GM12873 (cell line): ENCODE measurements at regions not wholly inside any gene's neighbourhood (a gene's known extent, or its start where the extent isn't known, plus 50 kb on each side); places are given as distances from the start of the nearest gene placed in this dataset.

ENCODE experiments used
- TF ChIP-seq, protein P1 (sequence below): IDR thresholded peaks from 2 replicates; pipeline ENCODE4 v1.5.1; 2012; ENCODE audit warnings: low read depth, mild to moderate bottlenecking, moderate library complexity, low read length, control low read depth; ENCODE audit not compliant: insufficient read depth; ENCODE audit errors: missing control alignments

DNA sequence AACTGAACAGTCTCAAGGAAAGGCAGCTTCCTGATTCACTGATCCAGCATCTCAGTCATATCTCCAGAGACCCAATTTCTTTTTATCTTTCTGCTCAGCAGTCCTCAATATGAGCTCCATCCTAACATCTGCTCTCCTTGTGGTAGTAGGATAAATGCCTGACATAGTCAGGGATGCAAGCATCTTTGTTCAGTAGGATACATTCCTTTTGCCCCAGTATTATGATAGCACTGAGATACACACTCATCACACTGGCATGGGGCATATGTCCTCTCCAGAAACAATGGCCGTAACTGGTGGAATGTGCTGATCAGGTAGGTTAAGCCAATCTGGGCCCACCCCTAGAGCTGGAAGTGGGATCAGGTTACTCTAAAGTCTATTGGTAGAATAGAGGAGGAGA is 207.2 kb downstream of the ETAA1 start:
- TF ChIP-seq, protein P1, sequence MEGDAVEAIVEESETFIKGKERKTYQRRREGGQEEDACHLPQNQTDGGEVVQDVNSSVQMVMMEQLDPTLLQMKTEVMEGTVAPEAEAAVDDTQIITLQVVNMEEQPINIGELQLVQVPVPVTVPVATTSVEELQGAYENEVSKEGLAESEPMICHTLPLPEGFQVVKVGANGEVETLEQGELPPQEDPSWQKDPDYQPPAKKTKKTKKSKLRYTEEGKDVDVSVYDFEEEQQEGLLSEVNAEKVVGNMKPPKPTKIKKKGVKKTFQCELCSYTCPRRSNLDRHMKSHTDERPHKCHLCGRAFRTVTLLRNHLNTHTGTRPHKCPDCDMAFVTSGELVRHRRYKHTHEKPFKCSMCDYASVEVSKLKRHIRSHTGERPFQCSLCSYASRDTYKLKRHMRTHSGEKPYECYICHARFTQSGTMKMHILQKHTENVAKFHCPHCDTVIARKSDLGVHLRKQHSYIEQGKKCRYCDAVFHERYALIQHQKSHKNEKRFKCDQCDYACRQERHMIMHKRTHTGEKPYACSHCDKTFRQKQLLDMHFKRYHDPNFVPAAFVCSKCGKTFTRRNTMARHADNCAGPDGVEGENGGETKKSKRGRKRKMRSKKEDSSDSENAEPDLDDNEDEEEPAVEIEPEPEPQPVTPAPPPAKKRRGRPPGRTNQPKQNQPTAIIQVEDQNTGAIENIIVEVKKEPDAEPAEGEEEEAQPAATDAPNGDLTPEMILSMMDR = no peak

DNA sequence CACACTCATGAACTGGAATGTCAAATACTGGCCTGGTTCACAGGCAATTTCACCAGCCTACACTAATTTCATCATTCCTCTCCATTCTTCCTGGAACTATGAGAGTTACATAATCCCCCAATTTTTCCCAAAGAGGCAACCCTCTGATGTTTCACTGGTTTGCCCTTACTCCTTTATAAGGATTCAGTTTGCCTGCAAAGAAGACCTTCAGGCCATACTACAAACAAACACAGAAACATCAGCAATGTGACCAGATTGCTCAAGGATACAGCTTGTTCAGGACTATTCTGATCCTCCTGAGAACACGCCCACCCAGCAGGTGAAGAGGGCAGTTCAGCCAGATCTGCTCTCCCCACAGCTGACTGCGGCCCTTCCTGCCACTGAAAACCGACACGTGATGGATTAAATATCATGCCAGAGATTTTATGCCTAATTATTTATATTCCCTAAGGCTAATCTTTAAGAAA is 215.5 kb downstream of the ETAA1 start:
- TF ChIP-seq, protein P1 = no peak

DNA sequence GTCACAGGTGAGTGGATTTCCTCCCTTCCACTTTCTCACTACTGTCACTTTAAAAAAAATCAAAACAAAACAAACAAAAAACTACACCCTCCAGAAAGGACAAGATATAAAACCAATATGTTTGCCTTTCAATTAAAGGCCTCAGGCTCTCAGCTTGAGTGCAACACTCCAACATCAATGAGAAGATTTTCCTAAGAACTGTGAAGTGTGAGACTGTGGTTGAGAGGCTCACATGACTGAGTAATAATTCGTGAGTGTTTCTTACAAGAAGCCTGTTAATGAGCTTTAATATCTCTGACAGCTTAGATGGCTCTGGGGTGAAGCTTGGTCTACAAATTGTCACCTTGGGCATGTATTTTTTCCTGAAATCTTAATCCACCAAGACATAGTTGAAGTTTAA is 216.1 kb downstream of the ETAA1 start:
- TF ChIP-seq, protein P1 = no peak

DNA sequence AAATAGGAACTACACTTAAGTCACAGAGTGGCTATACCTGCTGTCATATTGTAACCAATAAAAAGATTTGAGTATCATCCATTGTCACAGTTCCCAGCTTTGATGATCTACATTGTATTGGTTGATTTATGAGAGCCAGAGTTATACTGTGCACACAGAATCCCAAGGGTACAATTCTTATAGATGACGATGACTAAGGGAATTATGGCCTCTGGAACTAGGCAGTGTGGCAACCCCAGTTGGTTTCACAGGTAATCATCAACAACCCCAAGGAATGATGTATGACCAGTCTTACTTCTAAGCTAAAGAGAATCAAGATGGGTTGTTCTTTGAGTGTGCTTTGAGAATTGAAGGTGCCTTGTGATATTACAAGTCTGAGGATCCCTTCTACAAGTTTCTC is 217.3 kb downstream of the ETAA1 start:
- TF ChIP-seq, protein P1 = no peak

DNA sequence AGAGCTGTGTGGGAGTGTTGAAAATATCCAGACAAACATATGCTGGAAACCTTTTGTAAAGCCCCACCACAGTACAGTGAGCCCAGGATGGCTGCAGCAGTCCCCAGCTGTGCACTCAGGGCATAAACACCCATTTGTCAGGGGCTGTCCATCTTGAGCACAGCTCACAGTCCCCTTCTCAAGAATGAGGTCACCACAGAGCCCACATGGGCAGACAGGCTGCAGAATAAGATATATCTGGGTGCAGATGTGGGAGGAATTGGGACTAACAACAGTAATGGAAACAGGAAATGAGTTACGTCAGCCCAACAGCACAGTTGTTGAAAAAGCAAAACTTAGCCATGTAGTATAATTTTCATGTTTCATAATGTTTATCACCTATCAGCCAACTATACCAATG is 219.6 kb downstream of the ETAA1 start:
- TF ChIP-seq, protein P1 = no peak

DNA sequence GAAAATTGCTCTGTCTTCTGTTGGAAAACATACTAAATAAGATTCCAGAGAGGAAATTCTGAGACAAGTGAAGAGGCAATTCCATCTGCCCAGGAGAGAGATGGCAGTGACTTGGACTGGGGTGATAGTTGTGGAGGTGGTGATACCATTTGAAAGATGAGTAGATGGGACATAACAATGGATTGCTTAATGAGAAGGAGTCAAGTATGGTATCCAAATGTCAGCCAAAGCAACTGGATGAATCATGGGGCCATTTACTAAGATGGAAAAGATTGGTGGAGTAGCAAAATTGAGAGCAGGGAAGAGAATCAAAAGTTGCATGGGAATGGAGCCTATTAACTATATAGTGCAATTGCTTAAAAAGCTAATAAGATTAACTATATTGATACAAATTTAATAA is 222.1 kb downstream of the ETAA1 start:
- TF ChIP-seq, protein P1 = no peak

DNA sequence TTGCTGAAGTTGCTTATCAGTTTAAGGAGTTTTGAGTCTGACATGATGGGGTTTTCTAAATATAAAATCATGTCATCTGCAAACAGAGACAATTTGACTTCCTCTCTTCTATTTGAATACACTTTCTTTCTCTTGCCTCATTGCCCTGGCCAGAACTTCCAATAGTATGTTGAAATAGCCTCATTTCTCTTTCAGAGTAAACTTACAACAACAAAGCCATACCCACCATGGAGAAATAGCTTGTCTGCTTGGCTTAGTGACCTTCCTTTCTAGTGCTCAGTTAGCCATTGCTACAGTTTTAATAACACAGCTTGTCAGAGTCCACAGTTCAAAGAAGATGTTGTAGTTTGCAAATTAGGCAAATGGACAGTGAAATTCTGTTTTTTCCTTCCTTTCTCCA is 228.0 kb downstream of the ETAA1 start:
- TF ChIP-seq, protein P1 = no peak
